ENCODE measurements at regions not wholly inside any gene's neighbourhood (a gene's known extent, or its start where the extent isn't known, plus 50 kb on each side); places are given as distances from the start of the nearest gene placed in this dataset.

GRCh38 chr7:37518266-37518665, 69.6 kb upstream of the ELMO1 start:
- no peak overlapping the region for H3K27ac ChIP-seq
- DNase-seq (ENCODE audit: low spot score) = no peak
- no peak overlapping the region for H3K4me3 ChIP-seq
- TF ChIP-seq, protein P1, sequence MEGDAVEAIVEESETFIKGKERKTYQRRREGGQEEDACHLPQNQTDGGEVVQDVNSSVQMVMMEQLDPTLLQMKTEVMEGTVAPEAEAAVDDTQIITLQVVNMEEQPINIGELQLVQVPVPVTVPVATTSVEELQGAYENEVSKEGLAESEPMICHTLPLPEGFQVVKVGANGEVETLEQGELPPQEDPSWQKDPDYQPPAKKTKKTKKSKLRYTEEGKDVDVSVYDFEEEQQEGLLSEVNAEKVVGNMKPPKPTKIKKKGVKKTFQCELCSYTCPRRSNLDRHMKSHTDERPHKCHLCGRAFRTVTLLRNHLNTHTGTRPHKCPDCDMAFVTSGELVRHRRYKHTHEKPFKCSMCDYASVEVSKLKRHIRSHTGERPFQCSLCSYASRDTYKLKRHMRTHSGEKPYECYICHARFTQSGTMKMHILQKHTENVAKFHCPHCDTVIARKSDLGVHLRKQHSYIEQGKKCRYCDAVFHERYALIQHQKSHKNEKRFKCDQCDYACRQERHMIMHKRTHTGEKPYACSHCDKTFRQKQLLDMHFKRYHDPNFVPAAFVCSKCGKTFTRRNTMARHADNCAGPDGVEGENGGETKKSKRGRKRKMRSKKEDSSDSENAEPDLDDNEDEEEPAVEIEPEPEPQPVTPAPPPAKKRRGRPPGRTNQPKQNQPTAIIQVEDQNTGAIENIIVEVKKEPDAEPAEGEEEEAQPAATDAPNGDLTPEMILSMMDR (IDR thresholded peaks at IDR 0.05) = no peak

GRCh38 chr7:37524056-37524455, 75.4 kb upstream of the ELMO1 start:
- TF ChIP-seq, protein P1 (IDR thresholded peaks at IDR 0.05) = no peak
- Histone ChIP-seq H3K27ac (no peak overlapping the region), H3K4me3 (no peak overlapping the region)
- DNase-seq (ENCODE audit: low spot score) = no peak

DNA sequence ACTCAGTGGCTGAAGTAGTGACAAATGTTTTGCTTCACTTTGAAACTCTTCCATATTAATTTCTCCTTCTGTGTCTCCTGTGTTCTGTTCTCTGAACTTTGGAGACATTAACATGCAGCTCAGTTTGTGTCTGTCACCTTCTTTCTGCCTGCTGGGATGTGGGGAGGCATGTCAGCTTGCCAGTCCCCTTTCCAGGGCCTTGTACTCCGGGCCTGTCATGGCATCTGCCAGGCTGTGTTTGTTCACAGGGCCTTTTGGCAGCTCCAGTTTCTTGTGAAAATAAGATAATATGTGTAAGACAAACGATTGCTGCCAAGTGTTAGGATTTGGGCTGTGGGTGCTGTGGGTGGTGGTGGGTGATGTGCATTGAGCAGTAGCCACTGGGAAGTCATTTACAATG, 76.1 kb upstream of the ELMO1 start:
- Histone ChIP-seq H3K4me3 (no peak overlapping the region), H3K27ac (no peak overlapping the region)
- TF ChIP-seq, protein P1 (IDR thresholded peaks at IDR 0.05) = no peak
- no peak for DNase-seq (ENCODE audit: low spot score)

DNA sequence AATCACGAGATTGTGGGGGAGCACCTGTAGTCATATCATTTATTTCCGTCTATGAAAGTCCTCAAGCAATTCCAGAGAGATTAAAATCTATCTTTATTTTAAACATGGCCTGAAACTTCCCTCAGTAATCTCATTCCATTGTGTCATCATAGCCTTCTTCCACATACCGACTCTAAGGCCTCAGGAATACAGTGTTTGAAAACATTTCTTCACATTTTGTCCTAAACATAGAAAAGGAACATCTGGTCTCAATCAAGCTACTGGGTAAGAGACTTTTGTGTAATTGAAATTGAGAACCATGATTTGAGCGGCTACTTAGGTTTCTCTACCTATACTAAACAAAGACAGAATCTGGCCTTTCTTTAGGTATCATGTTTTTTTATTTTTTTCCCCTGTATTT, 78.0 kb upstream of the ELMO1 start:
- H3K27ac ChIP-seq = no peak overlapping the region
- H3K4me3 ChIP-seq = no peak overlapping the region
- no peak for DNase-seq (ENCODE audit: low spot score)
- TF ChIP-seq, protein P1 (IDR thresholded peaks at IDR 0.05) = no peak

GRCh38 chr7:37527109-37527508, 78.4 kb upstream of the ELMO1 start:
- TF ChIP-seq, protein P1 (IDR thresholded peaks at IDR 0.05) = no peak
- no peak for DNase-seq (ENCODE audit: low spot score)
- no peak overlapping the region for H3K4me3 ChIP-seq
- H3K27ac ChIP-seq = no peak overlapping the region

DNA sequence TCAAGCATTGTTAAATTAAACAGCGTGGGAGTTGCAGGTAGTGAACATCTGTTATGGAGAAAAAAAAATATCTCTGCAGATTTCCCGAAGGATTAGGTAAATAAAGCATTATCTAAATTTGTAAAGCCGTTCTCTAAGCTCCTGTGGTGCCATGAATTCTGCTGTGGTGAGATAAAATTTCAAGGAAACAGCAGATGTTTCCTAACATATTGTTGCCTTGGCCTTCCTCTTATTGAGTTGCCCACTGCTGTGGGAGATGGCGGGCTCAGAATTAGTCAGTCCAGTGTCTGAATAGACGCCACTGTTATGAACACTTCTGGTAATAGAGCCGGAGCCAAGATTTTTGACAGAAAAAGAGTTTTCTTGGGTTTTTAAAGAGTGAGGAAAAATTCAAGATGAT, 82.6 kb upstream of the ELMO1 start:
- no peak overlapping the region for H3K27ac ChIP-seq
- TF ChIP-seq, protein P1 (IDR thresholded peaks at IDR 0.05) = no peak
- H3K4me3 ChIP-seq = no peak overlapping the region
- DNase-seq (ENCODE audit: low spot score) = no peak

DNA sequence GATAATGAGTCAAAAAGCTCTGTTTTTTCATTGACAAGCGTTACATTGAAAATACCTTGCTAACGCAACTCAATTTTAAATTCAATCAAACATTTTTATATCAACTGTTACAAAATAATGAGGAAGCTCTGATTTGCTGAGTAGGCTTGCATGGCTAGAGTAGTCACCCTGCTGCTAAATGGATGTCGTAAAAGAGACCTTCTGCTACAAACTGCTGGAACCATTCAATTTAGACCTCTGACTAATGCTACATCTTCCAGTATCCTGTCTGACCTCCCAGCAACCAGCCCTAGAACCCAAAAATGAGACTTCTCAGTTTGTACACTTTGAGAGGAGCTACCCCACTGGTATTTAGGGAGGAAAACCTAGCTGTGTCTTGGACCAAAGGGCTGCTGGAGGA, 84.0 kb upstream of the ELMO1 start:
- TF ChIP-seq, protein P1 (IDR thresholded peaks at IDR 0.05) = no peak
- no peak overlapping the region for H3K27ac ChIP-seq
- no peak for DNase-seq (ENCODE audit: low spot score)
- no peak overlapping the region for H3K4me3 ChIP-seq

Data from coronary artery (tissue), 2 donors.